ENCODE measurements at regions not wholly inside any gene's neighbourhood (a gene's known extent, or its start where the extent isn't known, plus 50 kb on each side); places are given as distances from the start of the nearest gene placed in this dataset.

GRCh38 chr10:92756201-92757065, 66.7 kb downstream of the HHEX start:
- no peak overlapping the region for H3K4me3 ChIP-seq (ENCODE audit: low read depth, low read length)
- no peak for DNase-seq (ENCODE audit: low read depth)
- no peak for TF ChIP-seq CTCF (IDR thresholded peaks at IDR 0.05; ENCODE audit: insufficient read depth, low read depth, low read length)

- H3K4me3 ChIP-seq (ENCODE audit: low read depth, low read length), result no peak overlapping the region
- TF ChIP-seq CTCF (IDR thresholded peaks at IDR 0.05; ENCODE audit: insufficient read depth, low read depth, low read length), result peak; percentile 31
- peak; percentile 83 for DNase-seq (ENCODE audit: low read depth)
These were observed 67.4 kb downstream of the HHEX start for GRCh38 chr10:92757066-92757710.

DNA sequence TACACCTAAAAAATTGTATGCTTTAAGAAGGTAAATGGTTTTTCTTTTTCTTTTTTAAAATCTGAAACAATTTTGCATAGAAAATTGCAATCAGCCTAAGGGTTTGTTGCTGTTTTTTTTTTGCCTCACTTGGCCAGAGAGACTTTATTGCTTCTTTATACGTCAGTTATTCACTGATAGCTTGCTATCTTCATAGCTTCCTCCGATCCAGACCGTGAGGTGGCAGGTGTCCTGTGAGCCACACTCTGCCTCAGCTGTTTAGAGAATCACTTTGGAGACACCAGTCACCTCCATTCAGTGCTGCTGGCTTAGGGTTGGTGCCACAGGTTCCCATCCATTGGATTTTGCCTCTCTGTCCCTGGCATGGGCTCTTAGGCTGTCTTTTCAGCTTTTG, 68.0 kb downstream of the HHEX start:
- no peak for TF ChIP-seq CTCF (IDR thresholded peaks at IDR 0.05; ENCODE audit: insufficient read depth, low read depth, low read length)
- DNase-seq (ENCODE audit: low read depth), result no peak
- H3K4me3 ChIP-seq (ENCODE audit: low read depth, low read length), result no peak overlapping the region

DNA sequence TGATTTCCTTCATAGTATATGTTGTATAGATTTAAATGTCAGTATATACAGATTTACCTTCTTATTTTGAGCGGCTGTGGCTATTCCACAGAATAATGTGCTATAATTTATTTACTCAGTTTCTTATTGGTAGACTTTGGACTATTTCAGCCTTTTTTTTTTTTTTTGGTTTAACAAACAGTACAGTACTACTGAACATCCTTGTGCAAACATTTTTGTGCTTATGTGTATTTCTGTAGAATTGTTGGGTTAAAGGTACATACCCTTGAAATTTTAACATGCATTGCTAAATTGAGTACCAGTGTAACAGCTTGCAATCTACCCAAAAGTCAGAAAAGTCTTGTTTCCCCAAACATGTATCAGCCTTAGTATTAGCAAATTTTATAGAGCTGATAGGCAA, 68.8 kb downstream of the HHEX start:
- TF ChIP-seq CTCF (IDR thresholded peaks at IDR 0.05; ENCODE audit: insufficient read depth, low read depth, low read length), result no peak
- no peak overlapping the region for H3K4me3 ChIP-seq (ENCODE audit: low read depth, low read length)
- DNase-seq (ENCODE audit: low read depth), result no peak

DNA sequence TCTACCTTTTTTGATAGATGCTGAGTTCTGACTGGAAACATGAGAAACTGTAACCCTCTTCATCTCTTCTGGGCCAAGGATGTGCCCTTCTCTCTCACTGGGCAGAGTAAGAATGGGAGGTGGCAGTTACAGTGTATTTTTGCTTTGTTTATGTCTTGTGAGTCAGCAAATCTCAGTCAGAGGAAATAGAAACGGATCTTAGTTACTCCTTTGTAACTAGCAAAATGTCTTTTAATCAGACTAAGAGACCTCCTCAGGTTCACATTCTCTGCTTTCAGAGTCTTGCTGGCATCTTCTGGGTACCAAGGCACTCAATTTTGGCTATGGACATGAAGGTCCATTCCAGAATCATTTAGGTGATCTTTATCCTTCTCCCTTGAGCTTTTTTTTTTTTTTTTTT, 70.9 kb downstream of the HHEX start:
- DNase-seq (ENCODE audit: low read depth), result peak; percentile 53
- no peak for TF ChIP-seq CTCF (IDR thresholded peaks at IDR 0.05; ENCODE audit: insufficient read depth, low read depth, low read length)

GRCh38 chr10:92761571-92761970, 71.8 kb downstream of the HHEX start:
- no peak for TF ChIP-seq CTCF (IDR thresholded peaks at IDR 0.05; ENCODE audit: insufficient read depth, low read depth, low read length)
- no peak overlapping the region for H3K4me3 ChIP-seq (ENCODE audit: low read depth, low read length)
- no peak for DNase-seq (ENCODE audit: low read depth)

More for the DNA sequence above, 70.9 kb downstream of the HHEX start:
- H3K4me3 ChIP-seq (ENCODE audit: low read depth, low read length), result no peak overlapping the region

Data from fibroblast of villous mesenchyme (primary cell).